ENCODE measurements at regions not wholly inside any gene's neighbourhood (a gene's known extent, or its start where the extent isn't known, plus 50 kb on each side); places are given as distances from the start of the nearest gene placed in this dataset.

GRCh38 chr14:71812693-71813092 is 119.5 kb upstream of the RGS6 start:
- ATAC-seq (no peak), DNase-seq (no peak)
- H3K27ac ChIP-seq, result no peak overlapping the region
- H3K27me3 ChIP-seq, result no peaks in the 10 kb centered on the region
- TF ChIP-seq CTCF (IDR thresholded peaks at IDR 0.05), result no peak
- H3K36me3 ChIP-seq, result no peaks in the 10 kb centered on the region
- no peak overlapping the region for H3K4me3 ChIP-seq
- H3K4me1 ChIP-seq, result no peaks in the 10 kb centered on the region
- intact Hi-C loops (cut with DNase I), result no loop called here
- no peaks in the 10 kb centered on the region for H3K9me3 ChIP-seq

GRCh38 chr14:71815110-71815509 is 117.1 kb upstream of the RGS6 start:
- no peak for ATAC-seq
- TF ChIP-seq CTCF (IDR thresholded peaks at IDR 0.05), result no peak
- no peaks in the 10 kb centered on the region for H3K9me3 ChIP-seq
- no peak overlapping the region for H3K4me3 ChIP-seq
- H3K27ac ChIP-seq, result no peak overlapping the region
- no peaks in the 10 kb centered on the region for H3K27me3 ChIP-seq
- no peak for DNase-seq
- intact Hi-C loops (cut with DNase I), result no loop called here
- no peaks in the 10 kb centered on the region for H3K36me3 ChIP-seq
- no peaks in the 10 kb centered on the region for H3K4me1 ChIP-seq

GRCh38 chr14:71824816-71825215 is 107.4 kb upstream of the RGS6 start:
- Histone ChIP-seq H3K36me3 (no peaks in the 10 kb centered on the region), H3K9me3 (no peaks in the 10 kb centered on the region), H3K4me3 (no peak overlapping the region), H3K27me3 (no peaks in the 10 kb centered on the region), H3K4me1 (no peaks in the 10 kb centered on the region), H3K27ac (no peak overlapping the region)
- ATAC-seq, result no peak
- no peak for TF ChIP-seq CTCF (IDR thresholded peaks at IDR 0.05)
- no peak for DNase-seq
- intact Hi-C loops (cut with DNase I), result no loop called here

GRCh38 chr14:71833476-71833875 is 98.8 kb upstream of the RGS6 start:
- Histone ChIP-seq H3K27ac (no peak overlapping the region), H3K36me3 (no peaks in the 10 kb centered on the region), H3K4me1 (no peaks in the 10 kb centered on the region), H3K9me3 (no peaks in the 10 kb centered on the region), H3K27me3 (no peaks in the 10 kb centered on the region), H3K4me3 (no peak overlapping the region)
- TF ChIP-seq CTCF (IDR thresholded peaks at IDR 0.05), result no peak
- peak; percentile 29 for ATAC-seq
- DNase-seq, result no peak
- intact Hi-C loops (cut with DNase I), result no loop called here

GRCh38 chr14:71834284-71835204 is 97.7 kb upstream of the RGS6 start:
- Histone ChIP-seq H3K27me3 (no peaks in the 10 kb centered on the region), H3K4me3 (no peak overlapping the region), H3K9me3 (no peaks in the 10 kb centered on the region), H3K36me3 (no peaks in the 10 kb centered on the region), H3K4me1 (no peaks in the 10 kb centered on the region), H3K27ac (no peak overlapping the region)
- DNase-seq, result no peak
- TF ChIP-seq CTCF (IDR thresholded peaks at IDR 0.05), result no peak
- intact Hi-C loops (cut with DNase I), result no loop called here
- no peak for ATAC-seq

Measured in upper lobe of right lung (tissue), 1 donor.